Gastroesophageal sphincter (tissue), 4 donors: ENCODE measurements at regions not wholly inside any gene's neighbourhood (a gene's known extent, or its start where the extent isn't known, plus 50 kb on each side); places are given as distances from the start of the nearest gene placed in this dataset.

Experiments
- ATAC-seq: fragments of 150-250 bp; one replicate; pipeline ENCODE4 v1.9.1; 2016; ENCODE audit warnings: mild to moderate bottlenecking, moderate library complexity
- H3K27ac ChIP-seq, 4 donors: fragments of 200-600 bp; sonication (generic) in 3 of 4; 1 replicate in 3 of 4; 2 replicates in 1 of 4; pipeline ENCODE4 v1.5.1; 2016 to 2019
- H3K27me3 ChIP-seq: fragments of 200-600 bp; sonication (generic); one replicate; pipeline ENCODE4 v1.5.1; 2019
- H3K36me3 ChIP-seq, 2 donors: fragments of 200-600 bp; sonication (generic); one replicate each; pipeline ENCODE4 v1.5.1; 2019; ENCODE audit warnings: control low read depth in 1 of 2
- H3K4me1 ChIP-seq, 3 donors: fragments of 200-600 bp; sonication (generic); 1 replicate in 2 of 3; 2 replicates in 1 of 3; pipeline ENCODE4 v1.5.1; 2016 to 2019; ENCODE audit warnings: control low read depth in 2 of 3
- H3K4me3 ChIP-seq, 2 donors: fragments of 200-600 bp; sonication (generic); one replicate each; pipeline ENCODE4 v1.5.1; 2019; ENCODE audit warnings: mild to moderate bottlenecking in 1 of 2, moderate library complexity in 1 of 2
- H3K9me3 ChIP-seq, 3 donors: fragments of 200-600 bp; sonication (generic); one replicate each; pipeline ENCODE4 v1.5.1; 2017 to 2019; ENCODE audit warnings: control low read depth in 2 of 3
- CTCF ChIP-seq, 4 experiments: fragments of 200-600 bp in 2 of 4; fragments of 450-650 bp in 2 of 4; sonication (generic) in 1 of 4; IDR thresholded peaks; one replicate each; pipeline ENCODE4 v1.5.1; 2017 to 2019; ENCODE audit warnings: antibody characterized with exemption in 4 of 4, mild to moderate bottlenecking in 2 of 4, moderate library complexity in 2 of 4
- EP300 ChIP-seq: sonication (generic); formaldehyde crosslinking; IDR thresholded peaks from one replicate; pipeline ENCODE4 v1.6.1; 2017; ENCODE audit warnings: antibody characterized with exemption, mild to moderate bottlenecking
- POLR2A ChIP-seq, 2 donors: fragments of 450-650 bp; IDR thresholded peaks; one replicate each; pipeline ENCODE4 v1.6.1; 2017; ENCODE audit warnings: antibody characterized with exemption in 2 of 2, mild to moderate bottlenecking in 2 of 2, moderate library complexity in 1 of 2
- POLR2AphosphoS5 ChIP-seq: sonication (generic); formaldehyde crosslinking; IDR thresholded peaks from one replicate; pipeline ENCODE4 v1.6.1; 2017; ENCODE audit warnings: antibody characterized with exemption
- WGBS, 2 donors: methylation state at CpG; one replicate each; pipeline ENCODE4 v1.1.5; 2018; ENCODE audit warnings: low coverage in 1 of 2; 5-methylcytosine and 5-hydroxymethylcytosine counted together

GRCh38 chr15:31776039-31776438, 254.3 kb upstream of the CHRNA7 start:
- TF ChIP-seq POLR2A (IDR thresholded peaks at IDR 0.05) = no peak
- no peak for TF ChIP-seq POLR2AphosphoS5
- TF ChIP-seq CTCF (IDR thresholded peaks at IDR 0.05) = no peak
- TF ChIP-seq EP300 = no peak
- WGBS, 2 donors = no CpG with 5 or more reads among the region's 9 CpGs
- ATAC-seq = no peak
- no peaks in the 10 kb centered on the region for H3K4me1 ChIP-seq
- no peaks in the 10 kb centered on the region for H3K27me3 ChIP-seq
- H3K4me3 ChIP-seq = no peak overlapping the region
- no peak overlapping the region for H3K27ac ChIP-seq
- no peaks in the 10 kb centered on the region for H3K9me3 ChIP-seq
- H3K36me3 ChIP-seq = peaks cover 0 to 2% of the 10 kb centered on the region in 2 donors

- Histone ChIP-seq H3K27me3 (no peaks in the 10 kb centered on the region), H3K36me3 (no peaks in the 10 kb centered on the region), H3K27ac (no peak overlapping the region), H3K9me3 (no peaks in the 10 kb centered on the region), H3K4me1 (no peaks in the 10 kb centered on the region), H3K4me3 (no peak overlapping the region)
- ATAC-seq = no peak
- TF ChIP-seq CTCF (IDR thresholded peaks at IDR 0.05) (no peak), POLR2AphosphoS5 (no peak), EP300 (no peak), POLR2A (IDR thresholded peaks at IDR 0.05) (no peak)
- 58 to 100% methylated on average over 1 to 2 of the region's 2 CpGs for WGBS, 2 donors
These were observed 249.1 kb upstream of the CHRNA7 start for GRCh38 chr15:31781261-31781660.

GRCh38 chr15:31782016-31782783, 248.1 kb upstream of the CHRNA7 start:
- no peaks in the 10 kb centered on the region for H3K4me1 ChIP-seq
- no peaks in the 10 kb centered on the region for H3K9me3 ChIP-seq
- H3K36me3 ChIP-seq = no peaks in the 10 kb centered on the region
- H3K27ac ChIP-seq = no peak overlapping the region
- no peak overlapping the region for H3K4me3 ChIP-seq
- ATAC-seq = no peak
- TF ChIP-seq POLR2AphosphoS5 = no peak
- TF ChIP-seq POLR2A (IDR thresholded peaks at IDR 0.05) = no peak
- no peak for TF ChIP-seq CTCF (IDR thresholded peaks at IDR 0.05)
- TF ChIP-seq EP300 = no peak
- H3K27me3 ChIP-seq = no peaks in the 10 kb centered on the region
- WGBS, 2 donors = 49 to 85% methylated on average over 2 to 9 of the region's 9 CpGs

GRCh38 chr15:31782951-31783350, 247.4 kb upstream of the CHRNA7 start:
- TF ChIP-seq EP300 (no peak), POLR2AphosphoS5 (no peak), CTCF (IDR thresholded peaks at IDR 0.05) (no peak), POLR2A (IDR thresholded peaks at IDR 0.05) (no peak)
- 46 to 71% methylated on average over 3 of the region's 3 CpGs for WGBS, 2 donors
- ATAC-seq = no peak
- no peaks in the 10 kb centered on the region for H3K9me3 ChIP-seq
- H3K36me3 ChIP-seq = no peaks in the 10 kb centered on the region
- no peak overlapping the region for H3K4me3 ChIP-seq
- H3K4me1 ChIP-seq = no peaks in the 10 kb centered on the region
- no peaks in the 10 kb centered on the region for H3K27me3 ChIP-seq
- H3K27ac ChIP-seq = no peak overlapping the region

GRCh38 chr15:31786360-31786759, 244.0 kb upstream of the CHRNA7 start:
- no peak for ATAC-seq
- 72 to 88% methylated on average over 2 of the region's 4 CpGs for WGBS, 2 donors

More at GRCh38 chr15:31786360-31786759, 244.0 kb upstream of the CHRNA7 start:
- TF ChIP-seq CTCF (IDR thresholded peaks at IDR 0.05) (no peak), POLR2A (IDR thresholded peaks at IDR 0.05) (no peak), EP300 (no peak), POLR2AphosphoS5 (no peak)
- Histone ChIP-seq H3K9me3 (no peaks in the 10 kb centered on the region), H3K27me3 (no peaks in the 10 kb centered on the region), H3K4me1 (no peaks in the 10 kb centered on the region), H3K27ac (no peak overlapping the region), H3K4me3 (no peak overlapping the region), H3K36me3 (no peaks in the 10 kb centered on the region)
